Stimulated activated CD8-positive, alpha-beta memory T cell treated with anti-CD3 and anti-CD28 coated beads, Interleukin-7, amount 100 ng/mL, for 1 hour (primary cell): ENCODE measurements at regions not wholly inside any gene's neighbourhood (a gene's known extent, or its start where the extent isn't known, plus 50 kb on each side); places are given as distances from the start of the nearest gene placed in this dataset.
A peak's percentile ranks its signal among the peaks of the same experiment; 100 is the strongest.
"Not testable (repeated sequence)": the region's sequence is repeated elsewhere in the genome, so short reads cannot be mapped to it uniquely, and the experiment has no call there.

Experiments
- DNase-seq, 2 donors: peaks; one replicate each; pipeline ENCODE4 v3.0.0-alpha.2; 2020; ENCODE audit warnings: low read depth in 2 of 2

GRCh38 chr9:67708109-67708508 lies 150.6 kb upstream of the ANKRD20A1 start:
- not testable (repeated sequence) for DNase-seq

GRCh38 chr9:67711429-67711828 lies 147.3 kb upstream of the ANKRD20A1 start:
- not testable (repeated sequence) for DNase-seq

- DNase-seq, result not testable (repeated sequence)
Measured at GRCh38 chr9:67711931-67712330, 146.8 kb upstream of the ANKRD20A1 start.

GRCh38 chr9:67712956-67713355 lies 145.8 kb upstream of the ANKRD20A1 start:
- DNase-seq, result not testable (repeated sequence)

GRCh38 chr9:67717830-67718388 lies 140.8 kb upstream of the ANKRD20A1 start:
- DNase-seq, result peak in 1 of 2 donors; percentile 33

GRCh38 chr9:67720491-67720890 lies 138.2 kb upstream of the ANKRD20A1 start:
- not testable (repeated sequence) for DNase-seq

GRCh38 chr9:67722460-67723090 lies 136.2 kb upstream of the ANKRD20A1 start:
- not testable (repeated sequence) for DNase-seq

GRCh38 chr9:67723185-67723584 lies 135.5 kb upstream of the ANKRD20A1 start:
- DNase-seq, result not testable (repeated sequence)

GRCh38 chr9:67724885-67725284 lies 133.8 kb upstream of the ANKRD20A1 start:
- DNase-seq, result not testable (repeated sequence)

GRCh38 chr9:67726213-67726988 lies 132.3 kb upstream of the ANKRD20A1 start:
- not testable (repeated sequence) for DNase-seq

GRCh38 chr9:67763133-67763532 lies 95.6 kb upstream of the ANKRD20A1 start:
- DNase-seq, result not testable (repeated sequence)

GRCh38 chr9:67771807-67772206 lies 86.9 kb upstream of the ANKRD20A1 start:
- DNase-seq, result not testable (repeated sequence)

- not testable (repeated sequence) for DNase-seq
Measured at GRCh38 chr9:67800170-67800569, 58.6 kb upstream of the ANKRD20A1 start.
